Lung (tissue), 11 donors: ENCODE measurements at regions not wholly inside any gene's neighbourhood (a gene's known extent, or its start where the extent isn't known, plus 50 kb on each side); places are given as distances from the start of the nearest gene placed in this dataset.

Experiments used
- ATAC-seq: fragments of 200-7000 bp; cut with Tn5 transposase; one replicate; pipeline ENCODE4 v1.9.1; 2020; ENCODE audit warnings: moderate number of reproducible peaks; ENCODE audit not compliant: insufficient read depth, low FRiP score
- DNase-seq, 3 donors: peaks; one replicate each; pipeline ENCODE4 v3.0.0-alpha.2; 2013 to 2017
- H3K27ac ChIP-seq, 2 donors: one replicate each; pipeline ENCODE4 v1.5.1; 2013; ENCODE audit warnings: mild to moderate bottlenecking in 2 of 2, moderate library complexity in 2 of 2, control low read depth in 1 of 2, inconsistent platforms in 1 of 2, low read depth in 1 of 2, low read length in 1 of 2
- H3K27me3 ChIP-seq, 3 donors: one replicate each; pipeline ENCODE4 v1.5.1; 2013; ENCODE audit warnings: low read length in 2 of 3; ENCODE audit not compliant: control insufficient read depth in 3 of 3, insufficient read depth in 3 of 3
- H3K36me3 ChIP-seq, 4 donors: one replicate each; pipeline ENCODE4 v1.5.1; 2013; ENCODE audit warnings: low read length in 4 of 4, mild to moderate bottlenecking in 1 of 4, moderate library complexity in 1 of 4; ENCODE audit not compliant: control insufficient read depth in 4 of 4, insufficient read depth in 4 of 4
- H3K4me1 ChIP-seq, 5 donors: one replicate each; pipeline ENCODE4 v1.5.1; 2013; ENCODE audit warnings: low read length in 5 of 5, mild to moderate bottlenecking in 2 of 5, moderate library complexity in 1 of 5; ENCODE audit not compliant: control insufficient read depth in 5 of 5, insufficient read depth in 5 of 5
- H3K4me3 ChIP-seq: one replicate; pipeline ENCODE4 v1.5.1; 2013; ENCODE audit warnings: mild to moderate bottlenecking, control low read depth, moderate library complexity
- H3K9ac ChIP-seq, 2 donors: one replicate each; pipeline ENCODE4 v1.5.1; 2013; ENCODE audit warnings: low read length in 2 of 2, control low read depth in 1 of 2; ENCODE audit not compliant: insufficient read depth in 1 of 2
- H3K9me3 ChIP-seq, 4 donors: one replicate each; pipeline ENCODE4 v1.5.1; 2013; ENCODE audit warnings: low read length in 3 of 4, mild to moderate bottlenecking in 1 of 4, moderate library complexity in 1 of 4; ENCODE audit not compliant: control insufficient read depth in 4 of 4, insufficient read depth in 3 of 4
- CTCF ChIP-seq: IDR thresholded peaks from 2 replicates; pipeline ENCODE4 v1.5.1; 2012; ENCODE audit warnings: mild to moderate bottlenecking; ENCODE audit errors: control extremely low read depth, extremely low read depth
- WGBS, 2 donors: extraction: QIAGEN DNeasy Blood & Tissue Kit; methylation state at CpG; one replicate each; pipeline ENCODE4 v1.1.7; 2013; 5-methylcytosine and 5-hydroxymethylcytosine counted together
- donor health status: control.
- donor health status: control.
- donor health status: Bipolar disorder and iron deficiency.
- donor health status: healthy.
- donor health status: DM: yes; HTN: yes; CAD: no.

GRCh38 chr5:120386981-120387380, 77.1 kb upstream of the PRR16 start:
- Histone ChIP-seq H3K4me1 (peaks cover 0 to 2% (median 0%) of the 10 kb centered on the region in 5 donors), H3K27me3 (no peaks in the 10 kb centered on the region), H3K27ac (no peak overlapping the region), H3K9me3 (no peaks in the 10 kb centered on the region), H3K9ac (no peak overlapping the region), H3K4me3 (no peak overlapping the region), H3K36me3 (no peaks in the 10 kb centered on the region)
- ATAC-seq (no peak), DNase-seq (no peak)
- no peak for TF ChIP-seq CTCF

- peaks cover 0 to 2% (median 0%) of the 10 kb centered on the region in 5 donors for H3K4me1 ChIP-seq
- no peaks in the 10 kb centered on the region for H3K27me3 ChIP-seq
- H3K27ac ChIP-seq = peak overlapping the region; percentile 50 to 53
- no peak overlapping the region for H3K9ac ChIP-seq
- no peak for TF ChIP-seq CTCF
- no peaks in the 10 kb centered on the region for H3K36me3 ChIP-seq
- H3K4me3 ChIP-seq = no peak overlapping the region
- ATAC-seq (peak; percentile 79), DNase-seq (peak in 1 of 3 donors; percentile 5)
- WGBS, 2 donors = 18 to 41% methylated on average over 1 of the region's 1 CpG
- H3K9me3 ChIP-seq = no peaks in the 10 kb centered on the region
Observed at GRCh38 chr5:120388016-120388781, 75.9 kb upstream of the PRR16 start.

GRCh38 chr5:120394259-120394658, 69.8 kb upstream of the PRR16 start:
- Histone ChIP-seq H3K27ac (no peak overlapping the region), H3K36me3 (no peaks in the 10 kb centered on the region), H3K27me3 (no peaks in the 10 kb centered on the region), H3K4me3 (no peak overlapping the region), H3K4me1 (no peaks in the 10 kb centered on the region), H3K9me3 (no peaks in the 10 kb centered on the region), H3K9ac (no peak overlapping the region)
- ATAC-seq (no peak), DNase-seq (no peak)
- TF ChIP-seq CTCF = no peak

GRCh38 chr5:120396186-120396585, 67.9 kb upstream of the PRR16 start:
- TF ChIP-seq CTCF = no peak
- Histone ChIP-seq H3K27me3 (no peaks in the 10 kb centered on the region), H3K9me3 (peaks cover 0 to 6% (median 2%) of the 10 kb centered on the region in 4 donors), H3K9ac (no peak overlapping the region), H3K27ac (no peak overlapping the region), H3K36me3 (no peaks in the 10 kb centered on the region), H3K4me3 (no peak overlapping the region), H3K4me1 (no peaks in the 10 kb centered on the region)
- ATAC-seq (no peak), DNase-seq (no peak)
